K562 (cell line): ENCODE measurements at regions not wholly inside any gene's neighbourhood (a gene's known extent, or its start where the extent isn't known, plus 50 kb on each side); places are given as distances from the start of the nearest gene placed in this dataset.

Source experiments
- ATAC-seq: fragments of 200-7000 bp; cut with Tn5 transposase; 3 replicates; pipeline ENCODE4 v1.9.1; 2020; ENCODE audit warnings: moderate library complexity
- BruUV-seq: library from RNA; stranded (reverse); fragments of 400-500 nt; replicated peaks from 2 replicates; lab custom pipeline; 2021; lab: Mats Ljungman, UMichigan
- CTCF ChIA-PET: fragments of 300-600 bp; formaldehyde crosslinking; extraction: SDS; loops from one replicate; lab custom pipeline; 2021; ENCODE audit warnings: low intra/inter-chr PET ratio; lab: Yijun Ruan, JAX
- POLR2A ChIA-PET: fragments of 300-600, 350-650 bp; sonication (Branson Sonifier 250); formaldehyde crosslinking; extraction: SDS; loops from one replicate; lab custom pipeline; 2021; ENCODE audit warnings: antibody characterized with exemption, inconsistent platforms; lab: Yijun Ruan, JAX
- DNase-seq, 4 experiments: peaks; one replicate each; pipeline versions ENCODE4 v3.0.0 to v3.0.0-alpha.2; 2011 to 2018; ENCODE audit warnings: low spot score in 3 of 4, mixed read lengths in 3 of 4; ENCODE audit errors: extremely low read depth in 1 of 4
- FAIRE-seq: peaks from 2 replicates; lab custom pipeline; 2011; peaks lifted over from hg19 to GRCh38; lab: Jason Lieb, UNC
- H2AFZ ChIP-seq: 2 replicates; pipeline ENCODE4 v1.6.0; 2011; ENCODE audit warnings: low read depth, low read length, control low read depth, inconsistent platforms
- H3K27ac ChIP-seq: fragments of 200-600 bp; 3 replicates; pipeline ENCODE4 v1.8.0; 2011; ENCODE audit warnings: low read depth, mild to moderate bottlenecking, control low read depth, inconsistent platforms, low read length, moderate library complexity, mixed read lengths; ENCODE audit errors: extremely low read depth
- H3K27me3 ChIP-seq, 2 experiments: fragments of 300-600 bp in 1 of 2; 2 replicates in 1 of 2; 3 replicates in 1 of 2; pipeline versions ENCODE4 v1.6.0 to v1.8.0; 2011; ENCODE audit warnings: inconsistent platforms in 2 of 2, low read length in 2 of 2, mild to moderate bottlenecking in 1 of 2, mixed read lengths in 1 of 2, moderate library complexity in 1 of 2; ENCODE audit not compliant: control insufficient read depth in 2 of 2, insufficient read depth in 2 of 2
- H3K36me3 ChIP-seq: fragments of 300-600 bp; 3 replicates; pipeline ENCODE4 v1.8.0; 2011; ENCODE audit warnings: mild to moderate bottlenecking, low read length, inconsistent platforms; ENCODE audit not compliant: control insufficient read depth, insufficient read depth
- H3K4me1 ChIP-seq, 2 experiments: fragments of 200-600 bp in 1 of 2; replicated peaks in 1 of 2; 2 replicates in 1 of 2; 3 replicates in 1 of 2; pipeline versions ENCODE4 v1.5.1 to v1.8.0; 2011; ENCODE audit warnings: inconsistent platforms in 2 of 2, low read length in 2 of 2, mild to moderate bottlenecking in 1 of 2, mixed read lengths in 1 of 2, moderate library complexity in 1 of 2; ENCODE audit not compliant: control insufficient read depth in 2 of 2, insufficient read depth in 2 of 2
- H3K4me2 ChIP-seq: 2 replicates; pipeline ENCODE4 v1.6.1; 2011; ENCODE audit warnings: low read length, control low read depth, inconsistent platforms, mixed read lengths; ENCODE audit not compliant: insufficient read depth
- H3K4me3 ChIP-seq: fragments of 200-600 bp; sonication (generic), shearing (Covaris generic); 2 replicates; pipeline ENCODE4 v1.5.1; 2016; ENCODE audit warnings: control low read depth, inconsistent platforms
- H3K79me2 ChIP-seq: fragments of 200-600 bp; 3 replicates; pipeline ENCODE4 v1.8.0; 2011; ENCODE audit warnings: low read length, inconsistent platforms; ENCODE audit not compliant: control insufficient read depth, insufficient read depth
- H3K9ac ChIP-seq, 2 experiments: 2 replicates each; pipeline versions ENCODE4 v1.6.0 to v1.6.1; 2011; ENCODE audit warnings: low read depth in 2 of 2, low read length in 2 of 2, control low read depth in 1 of 2, inconsistent platforms in 1 of 2, mild to moderate bottlenecking in 1 of 2, mixed read lengths in 1 of 2; ENCODE audit not compliant: insufficient read depth in 1 of 2
- H3K9me1 ChIP-seq: one replicate; pipeline ENCODE4 v1.6.0; 2011; ENCODE audit warnings: inconsistent platforms, mild to moderate bottlenecking, low read length, moderate library complexity; ENCODE audit not compliant: control insufficient read depth, insufficient read depth
- H3K9me3 ChIP-seq: replicated peaks from 2 replicates; pipeline ENCODE4 v1.5.1; 2011; ENCODE audit warnings: low read depth, low read length, inconsistent platforms; ENCODE audit not compliant: control insufficient read depth, insufficient read depth
- H4K20me1 ChIP-seq: replicated peaks from 2 replicates; pipeline ENCODE4 v1.6.1; 2011; ENCODE audit warnings: low read length, inconsistent platforms, mixed read lengths; ENCODE audit not compliant: control insufficient read depth, insufficient read depth
- GATAD2A ChIP-seq: fragments of 450-650 bp; IDR thresholded peaks from 2 replicates; pipeline ENCODE4 v1.6.1; 2017
- KHSRP ChIP-seq: fragments of 450-650 bp; IDR thresholded peaks from 2 replicates; pipeline ENCODE4 v1.6.1; 2017
- MCM5 ChIP-seq: fragments of 450-650 bp; IDR thresholded peaks from 2 replicates; pipeline ENCODE4 v1.6.1; 2016; ENCODE audit warnings: low read depth
- NEUROD1 ChIP-seq: fragments of 150-350 bp; IDR thresholded peaks from 2 replicates; pipeline ENCODE4 v1.6.1; 2014; ENCODE audit warnings: borderline replicate concordance, low read length, low read depth; ENCODE audit not compliant: partially characterized antibody
- PURB ChIP-seq: sonication (generic); formaldehyde crosslinking; IDR thresholded peaks from 2 replicates; pipeline ENCODE4 v1.9.0; 2021; ENCODE audit warnings: low read depth, mild to moderate bottlenecking, missing genetic modification reagents
- RBM17 ChIP-seq: fragments of 200-400 bp; formaldehyde crosslinking; IDR thresholded peaks from 2 replicates; pipeline ENCODE4 v1.6.1; 2017; ENCODE audit warnings: low read depth, mild to moderate bottlenecking, low read length, borderline replicate concordance
- RBM25 ChIP-seq: fragments of 200-400 bp; formaldehyde crosslinking; IDR thresholded peaks from 2 replicates; pipeline ENCODE4 v1.6.1; 2018; ENCODE audit warnings: low read length, low read depth, moderate library complexity; ENCODE audit not compliant: severe bottlenecking
- SMC3 ChIP-seq: conservative IDR thresholded peaks from 2 replicates; pipeline ENCODE4 v1.6.1; 2011; ENCODE audit warnings: low read depth, low read length, improper control_type of control experiment; ENCODE audit not compliant: insufficient read depth
- ZNF316 ChIP-seq: fragments of 450-650 bp; IDR thresholded peaks from 2 replicates; pipeline ENCODE4 v1.6.1; 2016
- WGBS: fragments of 100-300 bp; shearing (Covaris generic); methylation state at CpG from one replicate; pipeline ENCODE4 v1.1.6; 2016; ENCODE audit warnings: low coverage, mixed read lengths; ENCODE audit not compliant: insufficient coverage; ENCODE audit errors: missing lambda C conversion rate; 5-methylcytosine and 5-hydroxymethylcytosine counted together
- in situ Hi-C: fragments of 300-500 bp; cut with MboI; formaldehyde crosslinking; loops from 4 replicates; pipeline ENCODE4 v1.15.0; 2018; ENCODE audit warnings: inconsistent platforms, mixed read lengths
- intact Hi-C: fragments of 100-400 bp; cut with micrococcal nuclease; formaldehyde crosslinking; loops from 2 replicates; pipeline ENCODE4 v1.14.2; 2022
- TF ChIP-seq, protein P1 (sequence below), 2 experiments: IDR thresholded peaks; 2 replicates each; pipeline ENCODE4 v1.6.1; 2011; ENCODE audit warnings: borderline replicate concordance in 1 of 2, control low read depth in 1 of 2, low read depth in 1 of 2, low read length in 1 of 2, mild to moderate bottlenecking in 1 of 2, mixed read lengths in 1 of 2, moderate library complexity in 1 of 2; ENCODE audit not compliant: insufficient read depth in 1 of 2, insufficient read length in 1 of 2, poor library complexity in 1 of 2, severe bottlenecking in 1 of 2; ENCODE audit errors: extremely low read depth in 1 of 2
- TF ChIP-seq, protein P2 (sequence below): sonication (generic); formaldehyde crosslinking; IDR thresholded peaks from 2 replicates; pipeline ENCODE4 v1.8.1; 2022; ENCODE audit warnings: missing genetic modification reagents

DNA sequence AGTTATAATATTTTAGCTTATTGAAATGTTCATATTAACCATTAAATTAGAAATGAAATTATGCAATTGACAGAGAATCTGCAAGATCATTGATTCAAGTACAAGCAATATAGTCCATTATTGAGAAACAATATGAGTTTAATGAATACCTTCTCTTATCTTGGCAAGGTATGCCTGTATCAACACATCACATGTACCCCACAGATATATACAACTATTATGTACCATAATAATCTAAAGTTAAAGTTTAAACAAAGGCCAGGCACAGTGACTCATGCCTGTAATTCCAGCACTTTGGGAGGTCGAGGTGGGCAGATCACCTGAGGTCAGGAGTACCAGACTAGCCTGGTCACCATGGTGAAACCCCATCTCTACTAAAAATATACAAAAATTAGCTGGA is 514.7 kb downstream of the PCDH7 start:
- no peak for DNase-seq
- POLR2A ChIA-PET, result no interaction called here
- Histone ChIP-seq H2AFZ (no peak overlapping the region), H3K9me1 (no peaks in the 10 kb centered on the region), H4K20me1 (no peaks in the 10 kb centered on the region), H3K9ac (no peak overlapping the region), H3K27ac (no peak overlapping the region), H3K4me1 (no peaks in the 10 kb centered on the region), H3K36me3 (no peaks in the 10 kb centered on the region), H3K9me3 (no peaks in the 10 kb centered on the region), H3K4me2 (no peak overlapping the region), H3K27me3 (no peaks in the 10 kb centered on the region), H3K4me3 (no peak overlapping the region), H3K79me2 (no peaks in the 10 kb centered on the region)
- 0% methylated on average over 1 of the region's 1 CpG for WGBS
- no peak for FAIRE-seq
- CTCF ChIA-PET, result no interaction called here
- TF ChIP-seq ZNF316 (no peak), RBM17 (no peak), PURB (CRISPR knock-in tag) (no peak), MCM5 (no peak), SMC3 (no peak), GATAD2A (no peak), KHSRP (no peak), NEUROD1 (no peak), RBM25 (no peak)
- TF ChIP-seq, protein P1, sequence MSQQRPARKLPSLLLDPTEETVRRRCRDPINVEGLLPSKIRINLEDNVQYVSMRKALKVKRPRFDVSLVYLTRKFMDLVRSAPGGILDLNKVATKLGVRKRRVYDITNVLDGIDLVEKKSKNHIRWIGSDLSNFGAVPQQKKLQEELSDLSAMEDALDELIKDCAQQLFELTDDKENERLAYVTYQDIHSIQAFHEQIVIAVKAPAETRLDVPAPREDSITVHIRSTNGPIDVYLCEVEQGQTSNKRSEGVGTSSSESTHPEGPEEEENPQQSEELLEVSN (IDR thresholded peaks at IDR 0.05; ENCODE audit: borderline replicate concordance in 1 of 2, extremely low read depth in 1 of 2, insufficient read depth in 1 of 2, insufficient read length in 1 of 2, low read depth in 1 of 2, low read length in 1 of 2, poor library complexity in 1 of 2, severe bottlenecking in 1 of 2), result no peak
- TF ChIP-seq, protein P2, sequence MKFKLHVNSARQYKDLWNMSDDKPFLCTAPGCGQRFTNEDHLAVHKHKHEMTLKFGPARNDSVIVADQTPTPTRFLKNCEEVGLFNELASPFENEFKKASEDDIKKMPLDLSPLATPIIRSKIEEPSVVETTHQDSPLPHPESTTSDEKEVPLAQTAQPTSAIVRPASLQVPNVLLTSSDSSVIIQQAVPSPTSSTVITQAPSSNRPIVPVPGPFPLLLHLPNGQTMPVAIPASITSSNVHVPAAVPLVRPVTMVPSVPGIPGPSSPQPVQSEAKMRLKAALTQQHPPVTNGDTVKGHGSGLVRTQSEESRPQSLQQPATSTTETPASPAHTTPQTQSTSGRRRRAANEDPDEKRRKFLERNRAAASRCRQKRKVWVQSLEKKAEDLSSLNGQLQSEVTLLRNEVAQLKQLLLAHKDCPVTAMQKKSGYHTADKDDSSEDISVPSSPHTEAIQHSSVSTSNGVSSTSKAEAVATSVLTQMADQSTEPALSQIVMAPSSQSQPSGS (CRISPR knock-in tag), result no peak
- intact Hi-C loops (no loop called here), in situ Hi-C loops (no loop called here)
- no TSS peak for BruUV-seq
- ATAC-seq, result no peak
